GM18505 (cell line): ENCODE measurements at regions not wholly inside any gene's neighbourhood (a gene's known extent, or its start where the extent isn't known, plus 50 kb on each side); places are given as distances from the start of the nearest gene placed in this dataset.
"Not testable (repeated sequence)": the region's sequence is repeated elsewhere in the genome, so short reads cannot be mapped to it uniquely, and the experiment has no call there.

ENCODE experiments used
- ATAC-seq: cut with Tn5 transposase; IDR thresholded peaks from one replicate; pipeline ENCODE4 v1.9.1; 2021; ENCODE audit not compliant: unreplicated experiment
- POLR2A ChIP-seq: IDR thresholded peaks from 4 replicates; pipeline ENCODE4 v1.6.1; 2011; ENCODE audit warnings: borderline replicate concordance; ENCODE audit not compliant: insufficient read depth, insufficient read length; ENCODE audit errors: extremely low read depth

DNA sequence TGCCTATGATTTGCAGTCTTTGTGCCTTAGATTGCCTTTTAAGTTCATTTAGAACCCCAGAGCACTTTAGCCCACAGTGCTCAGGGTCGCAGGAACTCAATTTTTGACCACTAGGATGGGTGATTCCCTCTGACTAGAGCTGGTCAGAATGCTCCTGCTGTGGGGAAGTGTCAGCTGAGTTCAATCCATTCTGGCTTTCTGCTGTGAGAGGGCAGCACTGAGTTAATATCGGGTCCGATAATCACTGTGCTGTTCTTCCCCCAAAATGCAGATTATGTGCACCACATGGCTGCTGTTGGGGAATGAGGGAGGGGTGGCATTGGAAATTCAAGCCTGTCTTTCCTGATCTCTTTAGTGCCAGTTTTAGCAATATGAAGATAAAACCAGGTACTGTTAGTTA is 886.4 kb downstream of the DNAJB9 start:
- TF ChIP-seq POLR2A = no peak
- no peak for ATAC-seq

DNA sequence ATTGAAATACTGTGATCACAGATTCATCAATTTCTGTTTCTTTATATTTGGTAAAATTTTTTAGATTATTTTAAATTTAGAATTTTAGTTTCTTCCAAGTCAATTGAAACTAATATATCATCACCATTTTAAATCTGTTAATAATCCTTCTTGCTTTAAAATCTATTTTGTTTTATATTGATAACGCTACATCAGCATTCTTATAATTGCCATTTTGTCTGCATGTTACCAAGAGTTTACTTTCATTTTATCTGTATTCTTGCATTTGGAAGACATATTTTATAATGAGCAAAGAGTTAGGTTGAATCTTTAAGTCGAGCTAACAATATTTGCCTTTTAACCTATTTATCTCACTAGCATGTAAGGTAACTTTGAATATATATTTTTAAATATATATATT is 890.6 kb downstream of the DNAJB9 start:
- ATAC-seq = no peak
- no peak for TF ChIP-seq POLR2A

DNA sequence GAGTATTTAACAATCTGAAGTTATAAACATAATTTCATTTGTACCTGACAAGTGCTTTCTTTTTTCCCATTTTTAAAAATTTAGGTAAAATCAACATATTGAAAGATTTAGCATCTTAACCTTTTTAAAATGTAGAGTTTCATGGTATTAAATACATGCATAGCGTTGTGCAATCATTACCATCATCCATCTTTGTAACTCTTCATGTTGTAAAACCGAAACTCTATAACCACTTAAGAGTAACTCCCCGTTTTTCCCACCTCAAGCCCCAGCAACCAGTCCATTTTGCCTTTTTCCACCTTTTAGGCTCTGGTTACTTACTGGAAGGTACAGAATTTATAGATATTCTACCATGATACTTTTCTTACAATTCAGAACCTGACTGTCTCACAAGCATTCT is 892.5 kb downstream of the DNAJB9 start:
- ATAC-seq = no peak
- TF ChIP-seq POLR2A = no peak

DNA sequence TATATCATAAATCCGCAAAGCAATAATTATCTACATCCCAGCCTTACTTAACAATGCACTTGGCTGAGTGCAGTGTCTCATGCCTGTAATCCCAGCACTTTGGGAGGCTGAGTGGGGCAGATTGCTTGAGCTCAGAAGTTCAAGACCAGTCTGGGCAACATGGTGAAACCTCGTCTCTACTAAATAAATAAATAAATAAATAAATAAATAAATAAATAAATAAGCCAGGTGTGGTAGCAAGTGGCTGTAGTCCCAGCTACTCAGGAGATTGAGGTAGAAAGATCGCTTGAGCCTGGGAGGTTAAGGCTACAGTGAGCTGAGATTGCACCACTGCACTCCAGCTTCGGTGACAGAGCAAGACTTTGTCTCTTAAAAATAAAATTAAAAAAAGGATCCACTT is 898.1 kb downstream of the DNAJB9 start:
- ATAC-seq = not testable (repeated sequence)

DNA sequence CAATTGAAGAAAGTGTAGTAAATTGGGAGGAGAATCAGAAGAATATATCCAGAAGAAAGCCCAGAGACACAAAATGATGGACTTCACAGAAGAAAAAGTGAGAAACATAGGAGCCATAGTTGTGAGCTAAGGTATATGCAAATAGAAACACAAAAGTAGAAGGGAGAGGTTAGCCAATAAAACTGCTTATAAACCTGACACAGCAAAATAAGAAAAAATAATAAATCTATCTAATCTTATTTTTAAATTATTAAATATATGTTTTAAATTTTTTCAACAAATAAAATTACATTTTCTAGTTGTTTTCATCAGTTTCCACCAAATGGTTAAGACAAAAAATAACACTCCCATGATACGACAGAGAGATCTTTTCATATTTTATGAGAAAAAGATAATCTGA is 903.5 kb downstream of the DNAJB9 start:
- no peak for TF ChIP-seq POLR2A
- no peak for ATAC-seq

DNA sequence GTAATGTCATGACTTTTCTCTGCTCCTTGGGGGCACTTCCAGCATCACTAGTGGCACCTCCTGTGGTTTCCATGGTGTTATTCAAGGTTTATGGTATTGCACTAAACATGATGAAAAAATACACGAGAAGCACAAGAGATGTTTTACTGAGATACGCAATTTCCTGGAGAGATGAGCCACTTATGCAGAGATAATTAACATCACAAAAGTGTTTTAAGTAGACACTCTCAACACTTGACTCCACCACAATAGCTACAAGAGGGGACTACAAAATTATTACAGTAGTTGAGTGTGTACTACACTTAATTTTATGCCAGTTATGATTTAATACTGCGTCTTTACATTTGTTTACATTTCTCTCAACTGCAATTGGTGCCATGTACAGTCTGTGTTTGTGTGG is 906.7 kb downstream of the DNAJB9 start:
- no peak for ATAC-seq
- TF ChIP-seq POLR2A = no peak

DNA sequence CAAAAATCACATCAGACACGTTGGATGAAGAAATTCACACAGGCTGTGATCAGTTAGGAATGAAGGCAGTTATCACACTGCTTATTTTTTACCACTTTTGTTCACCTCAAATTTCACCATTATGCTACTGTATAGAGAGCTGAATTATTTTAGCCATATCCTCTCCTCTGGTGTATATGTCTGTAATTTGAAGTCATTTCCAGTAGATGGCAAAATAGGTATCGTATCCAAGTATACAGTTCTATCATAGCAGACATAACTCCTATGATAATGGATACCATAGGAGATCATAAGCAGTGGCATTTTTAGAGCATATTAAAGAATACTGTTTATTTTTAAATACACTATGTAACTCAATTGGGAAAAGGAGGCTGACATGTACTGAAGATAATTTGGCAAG is 909.7 kb downstream of the DNAJB9 start:
- ATAC-seq = no peak
- TF ChIP-seq POLR2A = no peak

DNA sequence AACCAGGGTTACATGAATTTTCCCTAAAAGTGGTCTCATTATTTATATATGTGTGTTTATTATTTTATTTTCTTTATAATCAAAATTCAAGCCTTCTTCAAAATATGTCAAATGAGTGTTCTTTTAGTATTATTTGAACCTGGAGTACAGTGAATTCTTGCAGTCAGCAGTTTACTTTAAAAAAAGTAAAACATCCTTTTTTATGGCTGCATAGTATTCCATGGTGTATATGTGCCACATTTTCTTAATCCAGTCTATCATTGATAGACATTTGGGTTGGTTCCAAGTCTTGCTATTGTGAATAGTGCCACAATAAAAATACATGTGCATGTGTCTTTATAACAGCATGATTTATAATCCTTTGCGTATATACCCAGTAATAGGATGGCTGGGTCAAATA is 920.9 kb downstream of the DNAJB9 start:
- not testable (repeated sequence) for ATAC-seq

DNA sequence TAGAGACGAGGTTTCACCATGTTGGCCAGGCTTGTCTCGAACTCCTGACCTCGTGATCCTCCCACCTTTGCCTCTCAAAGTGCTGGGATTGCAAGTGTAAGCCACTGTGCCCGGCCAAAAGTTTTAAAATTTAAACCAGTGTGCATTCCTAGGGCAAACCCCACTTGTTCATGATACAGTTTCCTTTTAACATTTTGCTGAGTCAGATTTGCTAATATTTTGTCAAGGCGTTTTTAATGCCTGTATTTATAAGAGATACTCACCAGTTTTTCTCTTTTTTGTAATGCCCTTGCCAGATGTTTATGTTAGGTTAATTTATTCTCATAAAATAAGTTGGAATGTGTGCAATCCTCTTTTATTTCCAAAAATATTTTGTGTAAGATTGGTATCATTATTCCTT is 927.4 kb downstream of the DNAJB9 start:
- no peak for TF ChIP-seq POLR2A
- ATAC-seq = no peak

DNA sequence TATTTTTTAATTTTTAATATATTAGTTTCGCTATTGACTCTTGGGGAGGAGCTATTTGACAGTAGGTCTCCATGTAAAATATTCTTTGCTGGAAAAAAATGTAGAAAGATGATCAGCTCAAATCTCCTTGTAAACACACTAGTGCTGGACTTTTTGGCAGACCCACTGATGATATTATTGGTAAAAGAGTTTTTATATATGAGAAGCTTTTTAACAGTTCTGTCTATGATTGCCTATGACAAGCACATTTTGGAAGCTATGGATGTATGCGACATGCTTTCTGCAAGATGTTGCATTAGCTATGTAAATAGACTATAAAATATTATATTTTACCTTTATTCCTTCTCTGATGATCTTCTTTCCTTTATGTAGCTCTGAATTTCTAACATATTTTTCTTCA is 928.5 kb downstream of the DNAJB9 start:
- no peak for ATAC-seq
- TF ChIP-seq POLR2A = no peak

DNA sequence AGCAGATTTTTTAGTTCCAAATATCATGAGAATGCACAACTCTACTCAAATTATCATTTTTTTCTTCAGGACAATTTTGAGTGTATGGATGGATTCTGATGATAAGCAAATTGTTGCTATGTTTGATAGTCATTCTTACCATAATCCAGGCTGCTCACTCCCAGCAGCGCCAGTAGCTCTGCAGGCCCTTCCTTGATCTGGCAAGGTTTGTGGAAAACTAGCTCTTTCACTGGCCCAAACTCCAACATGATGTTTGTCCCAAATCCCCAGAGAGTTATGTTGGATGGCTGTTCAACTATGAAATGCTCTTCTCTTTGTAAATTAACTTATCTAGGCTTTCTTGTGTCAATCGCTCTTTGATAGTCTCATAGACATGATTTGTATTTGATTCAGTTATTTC is 933.7 kb downstream of the DNAJB9 start:
- ATAC-seq = no peak

DNA sequence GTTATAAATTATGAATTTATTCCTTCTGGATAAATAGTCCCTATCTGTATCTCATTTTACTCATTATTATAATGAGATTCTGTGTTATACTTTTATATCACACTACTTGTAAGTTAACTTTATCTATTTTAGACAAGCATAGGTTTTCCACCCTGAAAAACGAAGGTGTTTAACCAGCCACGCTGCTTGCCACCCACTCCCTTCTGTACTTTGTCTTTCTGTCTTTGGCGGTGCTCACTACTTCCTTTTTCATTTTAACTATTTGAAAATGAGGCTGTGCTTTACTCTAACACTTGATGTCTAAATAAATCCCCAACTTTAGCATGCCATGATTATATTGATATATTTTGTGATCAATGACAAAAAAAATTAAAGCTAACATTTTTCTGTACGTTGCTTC is 952.9 kb downstream of the DNAJB9 start:
- TF ChIP-seq POLR2A = no peak
- ATAC-seq = no peak

More for the DNA sequence above, 933.7 kb downstream of the DNAJB9 start:
- TF ChIP-seq POLR2A = no peak

DNA sequence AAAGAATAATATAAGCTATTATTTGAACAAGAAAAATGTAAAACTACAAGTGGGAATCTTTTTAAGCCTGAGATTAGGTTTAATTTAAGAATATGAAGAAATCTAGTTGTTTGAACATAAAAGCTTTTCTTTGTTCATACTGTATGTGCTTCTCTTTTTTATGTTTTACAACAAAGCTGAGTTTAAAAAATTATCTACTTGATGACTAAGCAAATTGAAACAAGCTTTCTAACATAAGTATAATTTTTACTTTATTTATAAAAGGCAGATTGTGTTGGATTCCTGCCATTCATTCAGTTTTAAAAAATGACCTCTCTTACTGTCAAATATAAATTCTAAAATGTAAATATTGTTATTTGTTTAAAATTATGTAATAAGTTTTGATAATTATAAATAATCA is 958.2 kb downstream of the DNAJB9 start:
- ATAC-seq = no peak
- TF ChIP-seq POLR2A = no peak

DNA sequence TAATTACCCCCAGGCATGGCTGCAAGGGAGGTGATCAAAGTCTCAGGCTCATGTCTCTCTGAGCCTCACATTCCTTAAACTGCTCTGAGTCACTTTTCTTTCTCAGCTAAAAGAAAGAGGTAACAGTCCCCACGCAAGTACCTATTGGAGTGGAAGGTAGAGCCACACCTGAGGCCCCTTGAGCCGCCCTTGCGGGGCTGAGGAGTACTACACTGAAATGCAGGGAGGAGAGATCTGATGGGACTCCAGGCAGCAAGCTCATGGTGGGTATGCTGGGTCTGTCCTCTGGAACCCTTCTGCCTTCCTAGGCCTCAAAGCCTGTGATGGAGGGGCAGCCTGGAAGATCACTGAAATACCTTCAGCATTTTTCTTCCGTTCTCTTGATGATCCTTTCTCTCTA is 960.0 kb downstream of the DNAJB9 start:
- no peak for ATAC-seq
- TF ChIP-seq POLR2A = no peak

DNA sequence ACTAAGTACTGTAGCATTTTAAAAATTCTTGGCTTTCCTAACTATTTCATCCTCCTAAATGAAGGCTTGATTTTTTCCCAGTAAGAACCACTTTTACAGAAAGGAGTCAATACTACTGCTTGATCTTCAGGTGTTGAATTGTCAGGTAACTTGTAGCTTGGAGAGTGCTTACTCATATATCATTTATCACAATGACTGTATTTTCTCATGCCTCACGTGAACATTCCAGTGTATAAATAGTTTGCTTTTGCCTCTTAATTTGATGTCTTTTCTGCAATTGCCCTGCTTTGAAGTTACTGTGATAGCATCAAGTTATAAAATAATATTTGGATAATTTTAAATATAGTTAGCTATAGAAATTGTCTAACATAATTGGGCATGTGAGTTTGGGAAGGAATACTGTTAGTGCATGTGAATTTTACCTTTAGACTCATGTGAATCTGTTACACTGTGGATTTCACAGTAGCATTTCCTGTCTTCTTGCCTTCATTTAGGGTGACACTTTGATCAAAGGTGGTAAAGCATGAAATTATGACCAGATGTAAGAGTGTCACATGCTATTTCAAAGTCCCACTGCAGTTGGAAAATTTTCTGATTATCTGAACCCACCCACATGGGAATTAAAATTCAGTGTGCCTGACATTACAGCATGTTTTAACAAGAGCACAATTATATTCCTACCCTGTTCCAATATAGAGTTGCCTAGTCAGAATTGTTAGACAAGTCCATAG is 962.8 kb downstream of the DNAJB9 start:
- no peak for ATAC-seq

More for the DNA sequence above, 962.8 kb downstream of the DNAJB9 start:
- TF ChIP-seq POLR2A = no peak
